Vagina (tissue), 2 donors: ENCODE measurements at regions not wholly inside any gene's neighbourhood (a gene's known extent, or its start where the extent isn't known, plus 50 kb on each side); places are given as distances from the start of the nearest gene placed in this dataset.

Experiments used
- CTCF ChIP-seq, 3 experiments: fragments of 450-650 bp in 2 of 3; fragments of 200-600 bp in 1 of 3; sonication (generic) in 1 of 3; IDR thresholded peaks; one replicate each; pipeline ENCODE4 v1.5.1; 2017 to 2019; ENCODE audit warnings: antibody characterized with exemption in 3 of 3, mild to moderate bottlenecking in 2 of 3, moderate library complexity in 2 of 3
- POLR2AphosphoS5 ChIP-seq, 2 donors: sonication (generic); formaldehyde crosslinking; IDR thresholded peaks; one replicate each; pipeline ENCODE4 v1.9.0; 2017; ENCODE audit warnings: antibody characterized with exemption in 2 of 2, mild to moderate bottlenecking in 2 of 2, low read depth in 1 of 2; ENCODE audit not compliant: insufficient read depth in 1 of 2

GRCh38 chr10:14389981-14390590, 59.4 kb upstream of the FRMD4A start:
- TF ChIP-seq CTCF (IDR thresholded peaks at IDR 0.05): no peak
- no peak for TF ChIP-seq POLR2AphosphoS5 (IDR thresholded peaks at IDR 0.05; ENCODE audit: insufficient read depth in 1 of 2, low read depth in 1 of 2)
